DOHH2 (cell line): ENCODE measurements at regions not wholly inside any gene's neighbourhood (a gene's known extent, or its start where the extent isn't known, plus 50 kb on each side); places are given as distances from the start of the nearest gene placed in this dataset.

Source experiments
- CTCF ChIP-seq: fragments of 200-600 bp; sonication (generic); IDR thresholded peaks from one replicate; pipeline ENCODE4 v1.5.1; 2014; ENCODE audit warnings: antibody characterized with exemption, mild to moderate bottlenecking, low read depth, low read length; ENCODE audit not compliant: poor library complexity, severe bottlenecking
- EZH2phosphoT487 ChIP-seq: fragments of 200-600 bp; sonication (generic); IDR thresholded peaks from 2 replicates; pipeline ENCODE4 v1.6.1; 2017; ENCODE audit warnings: borderline replicate concordance, mild to moderate bottlenecking, antibody characterized with exemption, low read length, moderate library complexity, mixed read lengths

DNA sequence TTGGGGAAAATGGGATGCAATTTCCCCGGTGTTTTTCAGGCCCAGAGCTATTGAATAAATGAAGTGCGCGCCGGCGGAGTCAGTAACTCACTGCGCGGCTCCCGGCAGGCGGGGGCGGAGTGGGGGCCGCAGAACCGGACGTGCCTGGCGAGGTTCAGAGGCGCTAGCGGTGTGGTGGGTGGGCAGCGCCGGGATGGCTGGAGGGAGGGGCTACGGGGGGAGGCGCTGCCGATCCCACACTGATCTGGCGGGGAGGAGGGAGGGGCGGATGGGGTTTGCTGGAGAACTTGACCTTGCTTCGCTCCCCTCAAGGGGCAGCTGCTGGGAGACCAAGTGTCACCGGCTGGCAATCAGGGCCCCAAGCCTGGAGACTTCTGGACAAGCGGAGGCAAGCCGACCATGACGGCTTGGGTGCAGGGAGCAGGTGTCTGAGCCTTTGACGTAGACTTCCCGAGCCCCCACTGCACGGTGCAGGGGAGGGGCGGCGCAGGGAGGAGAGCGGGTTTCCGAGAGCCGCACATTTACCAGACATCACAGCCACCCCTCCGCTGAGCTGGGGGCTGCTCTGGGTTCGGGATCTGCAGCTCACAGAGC, 174.1 kb upstream of the RTL1 start:
- no peak for TF ChIP-seq CTCF
- no peak for TF ChIP-seq EZH2phosphoT487
